GM18868 (cell line): ENCODE measurements at regions not wholly inside any gene's neighbourhood (a gene's known extent, or its start where the extent isn't known, plus 50 kb on each side); places are given as distances from the start of the nearest gene placed in this dataset.
"Not testable (repeated sequence)": the region's sequence is repeated elsewhere in the genome, so short reads cannot be mapped to it uniquely, and the experiment has no call there.

ENCODE experiments used
- ATAC-seq: cut with Tn5 transposase; IDR thresholded peaks from one replicate; pipeline ENCODE4 v1.9.1; 2021; ENCODE audit warnings: mild to moderate bottlenecking, moderate library complexity; ENCODE audit not compliant: unreplicated experiment

DNA sequence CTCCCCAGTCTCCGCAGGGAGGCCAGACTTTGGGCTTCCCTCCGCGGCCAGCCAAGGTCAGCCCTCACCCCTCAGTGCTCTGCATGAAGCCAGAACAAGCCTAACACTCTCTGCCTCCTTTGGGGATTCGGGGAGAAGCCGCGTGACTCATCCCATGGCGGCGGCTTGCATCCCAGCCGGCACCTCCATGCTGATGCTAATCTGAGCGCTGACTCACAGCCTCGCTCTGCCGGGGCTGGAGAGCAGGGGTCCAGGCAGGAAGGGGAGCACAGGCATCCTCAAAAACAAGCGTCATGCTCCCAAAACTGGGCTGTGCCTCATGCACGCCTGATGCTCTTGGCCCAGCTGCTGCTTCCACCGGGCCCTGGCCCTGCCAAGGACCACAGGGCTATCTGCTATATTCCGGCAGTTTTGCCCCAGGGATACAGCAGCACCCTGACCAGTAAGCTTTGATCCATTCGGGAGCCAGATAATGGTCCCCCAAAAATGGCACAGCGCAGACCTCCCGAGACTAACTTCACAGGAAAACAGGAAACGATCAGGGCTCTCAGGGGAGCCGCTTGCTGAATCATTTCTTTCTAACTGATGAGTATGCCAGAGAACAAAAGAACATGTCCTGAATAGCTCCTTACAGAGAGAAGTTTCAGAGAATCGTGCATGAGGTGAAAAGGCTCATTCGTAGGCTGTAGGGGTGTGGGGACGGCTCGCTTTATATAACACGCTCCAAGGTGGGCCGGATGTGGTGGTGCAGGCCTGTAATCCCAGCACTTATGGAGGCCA lies 254.4 kb upstream of the USP9Y start:
- ATAC-seq = not testable (repeated sequence)

DNA sequence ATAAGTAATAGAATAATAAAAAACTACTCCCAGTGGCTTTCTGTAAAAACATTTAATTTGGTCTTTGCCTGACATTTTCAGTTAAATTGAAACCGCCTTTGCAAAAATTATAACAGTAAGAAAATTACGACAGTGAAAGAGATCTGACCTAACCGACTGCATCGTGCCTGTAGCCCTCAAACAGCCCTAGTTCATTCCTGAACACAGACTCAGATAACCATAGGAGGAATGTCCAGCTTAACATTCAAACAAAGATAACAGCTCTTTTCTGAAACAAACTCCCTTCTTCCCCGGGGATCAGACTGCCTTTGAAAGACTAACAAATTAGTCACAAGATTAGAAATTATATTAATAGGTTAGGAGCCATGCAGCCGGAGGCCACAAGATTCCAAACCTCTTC lies 252.5 kb upstream of the USP9Y start:
- ATAC-seq = not testable (repeated sequence)

DNA sequence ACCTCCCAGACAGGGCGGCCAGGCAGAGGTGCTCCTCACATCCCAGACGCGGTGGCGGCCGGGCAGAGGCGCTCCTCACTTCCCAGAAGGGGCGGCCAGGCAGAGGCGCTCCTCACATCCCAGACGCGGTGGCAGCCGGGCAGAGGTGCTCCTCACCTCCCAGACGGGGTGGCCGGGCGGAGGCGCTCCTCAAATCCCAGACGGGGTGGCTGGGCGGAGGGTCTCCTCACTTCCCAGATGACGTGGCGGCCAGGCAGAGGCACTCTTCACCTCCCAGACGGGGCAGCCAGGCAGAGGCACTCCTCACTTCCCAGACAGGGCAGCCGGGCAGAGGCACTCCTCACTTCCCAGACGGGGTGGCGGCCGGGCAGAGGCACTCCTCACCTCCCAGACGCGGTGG lies 247.7 kb upstream of the USP9Y start:
- ATAC-seq = not testable (repeated sequence)

DNA sequence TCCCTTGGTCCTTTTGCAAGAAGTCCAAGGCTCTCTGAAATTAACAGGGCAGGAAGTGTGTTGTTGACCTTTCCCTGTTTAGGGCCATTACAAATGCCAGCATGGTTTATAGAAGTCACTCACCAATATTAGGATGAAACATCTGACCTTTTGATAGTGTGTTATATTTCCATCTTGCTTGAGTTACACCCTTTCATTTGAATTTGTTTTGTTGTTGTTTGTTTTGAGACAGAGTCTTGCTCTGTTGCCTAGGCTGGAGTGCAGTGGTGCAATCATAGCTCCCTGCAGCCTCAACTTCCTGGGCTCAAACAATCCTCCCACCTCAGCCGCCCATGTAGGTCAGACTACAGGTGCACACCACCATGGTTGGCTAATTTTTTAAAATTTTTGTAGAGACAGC lies 241.1 kb upstream of the USP9Y start:
- no peak for ATAC-seq

DNA sequence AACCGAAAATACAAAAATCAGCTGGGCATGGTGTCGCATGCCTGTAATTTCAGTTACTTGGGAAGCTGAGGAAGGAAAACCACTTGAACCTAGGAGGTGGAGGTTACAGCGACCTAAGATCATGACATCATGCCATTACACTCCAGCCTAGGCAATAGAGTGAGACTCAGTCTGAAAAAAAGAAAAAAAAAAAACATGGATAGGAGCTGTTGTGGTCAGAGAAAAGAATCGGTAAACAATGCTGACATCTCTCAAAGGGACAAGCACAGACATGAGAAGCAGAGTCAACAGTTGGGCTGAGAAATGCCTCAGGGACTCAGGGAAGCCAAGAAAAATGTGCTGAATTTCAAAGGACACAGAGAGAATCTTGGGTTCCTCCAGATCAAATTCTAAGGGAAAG lies 236.9 kb upstream of the USP9Y start:
- no peak for ATAC-seq

DNA sequence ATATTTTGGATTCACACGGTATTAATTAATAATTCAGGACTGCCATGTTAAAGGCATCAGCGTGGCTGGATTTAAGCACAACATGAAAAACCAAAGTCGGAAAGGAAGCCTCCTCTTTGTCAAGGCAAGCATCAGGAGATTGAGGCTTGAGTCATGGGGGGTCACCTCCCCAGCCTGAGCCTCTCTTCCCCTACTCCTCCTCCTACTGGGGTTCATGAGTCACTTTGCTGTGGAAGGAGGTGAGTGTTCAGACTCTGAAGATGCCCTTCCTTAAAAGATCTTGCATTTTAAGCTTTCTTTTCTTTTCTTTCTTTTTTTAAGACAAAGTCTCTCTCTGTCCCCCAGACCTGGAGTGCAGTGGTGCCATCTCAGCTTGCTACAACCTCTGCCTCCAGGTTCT lies 235.3 kb upstream of the USP9Y start:
- no peak for ATAC-seq

DNA sequence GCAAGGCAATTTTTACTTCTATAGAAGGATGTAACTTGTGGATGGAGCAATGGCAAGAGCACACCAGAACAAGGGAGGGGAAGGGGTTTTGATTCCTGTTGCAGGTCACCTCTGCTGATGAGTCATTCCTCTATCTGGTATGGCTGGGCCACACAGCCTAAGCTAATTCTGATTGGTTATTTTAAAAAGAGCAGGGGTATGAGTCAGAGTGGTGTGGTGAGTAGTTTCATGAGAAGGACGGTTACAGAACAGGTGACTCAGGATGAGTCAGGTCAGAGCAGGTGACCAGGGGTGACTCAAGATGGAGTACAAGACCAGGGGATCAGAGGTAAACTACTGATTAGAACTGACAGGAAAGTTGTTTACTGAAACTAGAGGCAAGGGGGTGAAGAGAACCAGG lies 231.9 kb upstream of the USP9Y start:
- ATAC-seq = no peak

DNA sequence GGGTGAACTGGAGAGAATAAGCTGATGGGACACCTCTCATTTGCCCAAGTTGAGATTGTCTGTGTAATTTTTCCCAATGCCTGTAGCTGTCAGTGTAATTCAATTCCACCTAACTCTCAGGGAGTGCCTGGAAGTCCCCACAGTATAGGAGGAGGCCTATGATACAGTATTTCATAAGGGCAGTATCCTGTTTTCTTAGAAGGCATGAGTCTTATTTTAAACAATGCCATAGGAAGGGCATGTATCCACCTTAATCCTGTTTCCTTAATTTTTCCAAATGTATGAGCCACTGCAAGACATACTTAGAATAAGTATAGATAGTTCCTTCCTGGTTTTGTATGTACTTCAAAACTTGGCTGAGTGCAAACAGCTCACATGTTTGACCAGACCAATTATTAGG lies 226.6 kb upstream of the USP9Y start:
- no peak for ATAC-seq

DNA sequence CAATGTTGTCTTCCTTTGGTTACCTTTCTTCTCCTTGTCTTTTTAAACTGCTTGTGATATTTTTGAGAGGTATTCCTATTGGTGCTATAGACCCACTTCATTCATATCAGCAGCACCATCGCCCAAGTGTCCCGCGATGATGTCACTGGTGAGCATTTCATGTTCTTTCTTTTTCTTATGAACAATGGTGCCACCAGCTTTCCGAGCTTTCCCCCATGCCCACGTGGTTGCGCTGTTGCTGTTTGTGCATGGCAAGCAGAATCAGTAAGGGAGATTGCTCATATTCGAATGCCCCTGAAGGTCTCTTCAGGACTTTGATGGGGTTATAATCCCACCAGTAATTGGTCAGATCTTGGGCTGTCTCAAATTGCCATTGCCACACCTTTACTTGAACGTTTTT lies 221.6 kb upstream of the USP9Y start:
- ATAC-seq = peak; percentile 78

DNA sequence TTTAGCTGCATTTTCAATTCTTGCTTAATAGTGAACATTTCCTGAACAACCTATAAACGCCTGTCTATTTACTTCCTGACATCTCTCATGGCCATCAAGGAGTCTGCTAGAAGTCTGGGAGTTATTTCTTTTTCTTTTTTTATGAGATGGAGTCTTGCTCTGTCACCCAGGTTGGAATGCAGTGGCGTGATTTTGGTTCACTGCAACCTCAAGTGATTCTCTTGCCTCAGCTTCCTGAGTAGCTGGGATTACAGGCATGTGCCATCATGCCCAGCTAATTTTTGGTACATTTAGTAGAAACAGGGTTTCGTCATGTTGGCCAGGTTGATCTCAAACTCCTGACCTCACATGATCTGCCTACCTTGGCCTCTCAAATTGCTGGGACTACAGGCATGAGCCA lies 217.6 kb upstream of the USP9Y start:
- ATAC-seq = no peak

DNA sequence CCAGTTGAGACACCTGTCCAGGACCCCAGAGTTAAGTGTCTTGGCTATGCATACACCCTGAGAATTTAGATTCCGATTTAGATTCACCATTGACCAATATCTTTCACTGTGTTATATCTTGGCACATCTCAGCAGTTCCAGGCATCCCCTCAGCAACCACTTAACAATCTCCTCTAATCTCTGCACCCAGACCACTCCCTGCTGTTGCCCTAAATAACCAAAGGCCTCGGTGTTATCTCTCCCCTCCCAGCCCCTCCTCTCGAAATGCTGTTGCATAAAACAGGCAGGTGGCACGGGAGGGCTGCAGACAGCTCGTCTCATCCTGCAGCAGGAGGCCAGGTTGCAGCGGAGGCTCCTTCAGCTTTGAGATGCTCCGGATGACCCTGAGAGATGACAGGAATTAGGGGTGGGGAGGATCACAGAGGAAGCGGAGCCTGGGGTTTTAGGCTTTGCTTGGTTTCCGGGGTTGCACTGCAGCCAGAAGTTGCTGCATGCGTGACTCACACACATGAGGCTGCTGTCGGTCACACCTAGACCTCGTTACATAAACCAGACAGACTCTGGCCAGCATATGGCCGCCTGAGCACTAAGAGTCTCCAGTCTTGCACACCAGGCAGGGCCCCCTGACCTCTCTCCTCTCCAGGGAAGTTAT lies 210.3 kb upstream of the USP9Y start:
- no peak for ATAC-seq

DNA sequence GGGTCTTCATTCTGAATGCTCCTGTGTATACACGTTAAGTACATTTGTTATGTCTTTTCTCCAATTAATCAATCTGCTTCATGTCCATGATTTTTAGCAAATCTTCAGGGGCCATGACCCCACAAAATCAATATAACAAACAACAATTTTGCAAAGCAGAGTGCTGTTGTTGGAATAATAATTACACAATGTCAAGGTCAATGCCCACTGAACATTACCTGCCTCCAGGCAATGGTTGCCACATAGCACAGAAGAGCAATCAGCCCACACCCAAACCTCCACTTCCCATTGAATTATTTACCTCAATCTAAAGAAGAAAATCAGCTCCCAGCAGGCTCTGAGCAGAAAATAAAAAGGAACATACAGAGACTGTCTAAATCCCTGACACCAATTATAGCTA lies 208.8 kb upstream of the USP9Y start:
- ATAC-seq = no peak

DNA sequence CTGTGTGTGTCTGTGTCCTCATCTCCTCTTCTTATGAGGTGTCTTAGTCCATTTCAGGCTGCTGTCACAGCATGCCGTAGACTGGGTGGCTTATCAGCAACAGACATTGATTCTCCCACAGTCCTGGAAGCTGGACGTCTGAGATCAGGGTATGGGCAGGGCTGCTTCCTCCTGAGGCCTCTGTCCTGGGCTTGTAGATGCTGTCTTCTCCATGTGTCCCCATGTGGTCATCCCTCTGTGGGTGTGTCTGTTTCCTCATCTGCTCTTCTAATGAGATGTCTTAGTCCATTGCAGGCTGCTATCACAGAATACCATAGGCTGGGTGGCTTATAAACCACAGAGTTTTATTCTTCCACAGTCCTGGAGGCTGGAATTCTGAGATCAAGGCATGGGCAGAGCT lies 205.0 kb upstream of the USP9Y start:
- no peak for ATAC-seq

DNA sequence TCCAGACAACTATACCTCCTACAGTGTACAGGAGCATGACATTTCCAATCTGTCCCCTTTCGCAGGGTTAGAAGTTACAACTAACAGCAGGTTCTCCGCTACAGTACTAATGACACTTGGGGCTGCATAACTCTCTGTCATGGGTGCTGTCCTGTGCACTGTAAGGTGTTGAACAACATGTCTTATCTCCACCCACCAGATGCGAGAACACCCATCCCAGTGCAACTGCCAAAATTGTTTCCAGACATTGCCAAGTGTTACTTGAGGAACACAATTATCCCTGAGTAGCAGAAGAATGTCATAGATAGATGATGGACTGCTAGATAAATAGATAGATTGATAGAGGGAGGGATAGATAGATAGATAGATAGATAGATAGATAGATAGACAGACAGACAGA lies 200.9 kb upstream of the USP9Y start:
- no peak for ATAC-seq

DNA sequence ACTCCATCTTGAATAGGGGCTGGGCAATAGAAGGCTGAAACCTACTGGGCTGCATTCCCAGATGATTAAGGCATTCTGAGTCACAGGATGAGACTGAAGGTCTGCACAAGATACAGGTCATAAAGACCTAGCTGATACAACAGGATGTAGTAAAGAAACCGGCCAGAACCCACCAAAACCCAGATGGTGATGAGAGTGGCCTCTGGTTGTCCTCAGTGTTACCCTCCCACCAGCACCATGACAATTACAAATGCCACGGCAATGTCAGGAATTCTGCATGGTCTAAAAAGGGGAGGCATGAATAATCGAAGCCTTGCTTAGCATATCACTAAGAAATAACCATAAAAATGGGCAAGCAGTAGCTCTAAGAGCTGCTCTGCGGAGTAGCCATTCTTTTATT lies 197.0 kb upstream of the USP9Y start:
- not testable (repeated sequence) for ATAC-seq

DNA sequence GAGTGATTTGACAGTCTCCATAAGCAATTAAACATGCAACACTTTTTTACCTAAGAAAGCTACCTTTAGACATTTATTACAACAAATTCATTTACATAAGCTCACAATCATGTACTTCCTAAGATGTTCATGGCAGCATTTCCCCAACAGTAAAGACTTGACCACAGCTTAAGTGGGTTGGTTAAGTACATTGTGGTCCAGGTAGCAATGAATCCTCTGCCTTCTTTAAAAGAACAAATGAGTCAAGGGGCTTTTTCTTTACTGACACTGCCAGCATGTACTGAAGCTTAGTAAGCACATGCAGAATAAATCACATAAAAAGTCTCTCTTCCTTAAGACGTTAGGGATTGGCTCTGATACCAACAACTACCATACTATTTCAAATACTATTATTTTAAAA lies 183.7 kb upstream of the USP9Y start:
- ATAC-seq = peak; percentile 60

DNA sequence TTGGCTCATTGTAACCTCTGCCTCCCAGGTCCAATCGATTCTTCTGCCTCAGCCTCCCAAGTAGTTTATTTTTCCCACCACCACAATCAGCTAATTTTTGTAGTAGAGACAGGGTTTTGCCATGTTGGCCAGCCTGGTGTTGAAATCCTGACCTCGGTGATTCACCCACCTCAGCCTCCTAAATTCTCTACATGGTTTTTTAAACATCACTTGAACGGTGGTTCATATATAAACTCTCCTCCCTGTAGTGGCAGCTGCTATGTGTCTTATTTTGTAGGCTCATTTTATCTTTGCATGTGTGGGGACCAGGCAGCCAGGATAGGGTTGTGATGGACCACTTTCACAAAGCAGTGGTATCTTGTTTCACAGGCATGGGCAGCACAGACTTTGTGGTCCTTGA lies 175.8 kb upstream of the USP9Y start:
- ATAC-seq = no peak

DNA sequence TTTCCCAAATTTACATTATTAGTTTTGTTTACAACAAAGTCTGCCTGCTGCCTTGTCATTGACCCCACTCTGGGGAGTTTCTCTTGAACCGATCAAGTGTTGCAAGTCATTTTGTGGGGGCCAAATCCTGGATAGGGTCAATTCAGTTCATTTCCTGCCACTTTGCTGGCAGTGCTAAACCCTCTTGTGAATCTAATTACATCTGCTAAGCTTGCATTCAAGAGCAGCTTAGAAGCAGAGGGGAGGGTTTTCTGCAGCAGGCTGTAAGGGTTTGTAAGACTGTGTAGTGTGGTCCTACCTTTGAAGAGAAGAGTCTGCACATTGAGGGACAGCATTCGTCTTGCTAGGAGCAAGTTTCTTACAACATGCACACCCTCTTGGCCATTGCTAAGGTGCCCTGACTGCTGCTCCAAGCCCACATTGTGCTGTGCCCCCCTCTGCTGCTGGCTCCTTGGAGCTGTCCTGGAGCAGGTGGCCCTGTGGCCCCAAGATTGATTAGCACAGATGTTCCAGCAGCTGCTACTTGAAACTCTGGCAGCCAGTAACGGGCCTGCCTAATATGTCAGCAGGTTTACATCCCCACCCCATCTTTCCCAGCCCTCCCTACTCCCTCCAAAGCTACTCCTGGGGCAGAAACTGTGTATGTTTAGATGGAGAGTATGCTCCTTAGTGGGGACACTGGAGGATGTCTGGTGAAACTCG lies 174.5 kb upstream of the USP9Y start:
- ATAC-seq = no peak

DNA sequence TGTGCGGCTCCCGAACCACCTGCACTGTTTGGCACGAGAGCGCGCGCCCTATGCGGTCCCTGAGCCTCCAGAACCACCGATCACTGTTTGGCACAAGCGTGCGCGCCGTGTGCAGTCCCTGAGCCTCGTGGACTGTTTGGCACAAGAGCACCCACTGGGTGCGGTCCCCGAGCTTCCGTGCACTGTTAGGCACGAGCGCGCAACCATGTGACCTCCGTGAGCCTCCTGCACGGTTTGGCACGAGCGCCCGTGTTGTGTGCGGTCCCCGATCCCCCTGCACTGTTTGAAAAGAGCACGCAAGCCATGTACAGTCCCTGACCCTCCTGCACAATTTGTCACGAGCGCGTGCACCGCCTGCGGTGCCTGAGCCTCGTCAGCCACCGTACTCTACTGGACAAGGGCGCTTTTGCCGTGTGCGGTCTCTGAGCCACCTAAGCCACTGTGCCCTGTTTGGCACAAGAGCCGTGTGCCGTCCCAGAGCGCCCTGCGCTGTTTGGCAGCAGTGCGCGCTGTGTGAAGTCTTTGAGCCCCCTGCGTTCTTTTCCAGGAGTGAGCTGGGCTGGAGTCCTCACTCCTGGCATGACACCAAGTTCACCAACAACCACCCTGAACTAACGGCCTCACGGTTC lies 163.7 kb upstream of the USP9Y start:
- no peak for ATAC-seq

DNA sequence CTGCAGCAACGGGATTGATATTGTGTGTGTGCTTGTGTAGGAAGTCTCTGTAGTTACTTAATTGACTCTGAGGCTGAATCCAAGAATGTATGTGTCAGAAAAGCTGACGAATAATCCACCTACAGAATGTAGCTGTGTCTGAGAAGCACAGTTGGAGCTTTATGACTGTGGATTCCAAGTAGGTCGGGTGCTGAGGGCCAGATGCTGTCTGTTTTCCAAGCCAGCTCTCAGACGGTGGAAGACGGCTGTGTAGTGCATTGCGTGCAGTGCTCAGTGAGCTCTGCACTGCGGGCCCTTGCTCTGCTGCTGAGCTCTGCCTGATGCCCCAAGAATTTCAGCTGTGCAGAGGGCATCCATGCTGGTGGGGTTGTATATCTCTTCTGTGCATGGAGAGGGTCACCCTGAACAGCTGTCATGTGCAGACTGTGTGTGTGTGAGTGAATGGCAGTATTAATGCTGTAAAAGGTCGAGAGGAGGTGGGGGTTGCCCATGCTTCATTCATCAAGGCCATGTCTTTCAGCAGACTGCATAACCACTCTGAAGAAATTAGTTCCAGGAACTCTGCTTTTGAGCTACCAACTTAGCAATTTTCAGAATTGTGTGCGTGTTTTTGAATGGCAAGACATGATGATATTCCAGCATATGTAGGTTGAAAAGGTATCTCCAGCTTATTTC lies 154.1 kb upstream of the USP9Y start:
- no peak for ATAC-seq
